ENCODE measurements at regions not wholly inside any gene's neighbourhood (a gene's known extent, or its start where the extent isn't known, plus 50 kb on each side); places are given as distances from the start of the nearest gene placed in this dataset.
"Not testable (repeated sequence)": the region's sequence is repeated elsewhere in the genome, so short reads cannot be mapped to it uniquely, and the experiment has no call there.

- no peak overlapping the region for H3K27ac ChIP-seq (ENCODE audit: low read depth)
- H3K36me3 Mint-ChIP-seq (ENCODE audit: low read depth), result peaks cover 10% of the 10 kb centered on the region
- no peaks in the 10 kb centered on the region for H3F3A ChIP-seq (replicated peaks; ENCODE audit: low read depth)
- no peak overlapping the region for H3K4me2 ChIP-seq
- H3K36me3 ChIP-seq (ENCODE audit: insufficient read depth), result no peaks in the 10 kb centered on the region
- peaks cover 5% of the 10 kb centered on the region for H3K27me3 Mint-ChIP-seq (ENCODE audit: insufficient read depth, low read depth, poor library complexity)
- H3K79me2 ChIP-seq (replicated peaks; ENCODE audit: insufficient read depth), result no peaks in the 10 kb centered on the region
- H3K27me3 ChIP-seq (ENCODE audit: insufficient read depth), result no peaks in the 10 kb centered on the region
- peaks cover 16% of the 10 kb centered on the region; the same call in 2 of the 3 replicates for H3K9me3 Mint-ChIP-seq
- TF ChIP-seq JUNB (IDR thresholded peaks at IDR 0.05; ENCODE audit: unreplicated experiment), result no peak
- no peak for TF ChIP-seq CTCF (conservative IDR thresholded peaks at IDR 0.05; ENCODE audit: low read depth in 2 of 2)
- TF ChIP-seq ETS1 (IDR thresholded peaks at IDR 0.05), result no peak
- DNase-seq (ENCODE audit: low spot score), result no peak
- H3K9me2 ChIP-seq (ENCODE audit: insufficient read depth), result no peaks in the 10 kb centered on the region; the same call in 1 of the 2 replicates
- H3K4me1 Mint-ChIP-seq, result peaks cover 18% of the 10 kb centered on the region
- no peak overlapping the region for H3K4me3 ChIP-seq
- H3K4me3 Mint-ChIP-seq, result no peak overlapping the region
- no peak overlapping the region for H3K27ac Mint-ChIP-seq
- no peak for ATAC-seq
- no peaks in the 10 kb centered on the region for H4K20me1 ChIP-seq (replicated peaks; ENCODE audit: insufficient read depth)
- no peaks in the 10 kb centered on the region; the same call in 1 of the 2 replicates for H3K4me1 ChIP-seq (ENCODE audit: insufficient read depth)
- no peak overlapping the region for H2AFZ ChIP-seq
Observed at GRCh38 chr4:15171725-15172124, 169.4 kb downstream of the CPEB2 start.

GRCh38 chr4:15173251-15173650 lies 171.0 kb downstream of the CPEB2 start:
- no peak overlapping the region for H3K4me3 Mint-ChIP-seq
- H3K4me1 ChIP-seq (ENCODE audit: insufficient read depth), result no peaks in the 10 kb centered on the region; the same call in 1 of the 2 replicates
- no peak for DNase-seq (ENCODE audit: low spot score)
- H3K36me3 ChIP-seq (ENCODE audit: insufficient read depth), result no peaks in the 10 kb centered on the region
- no peaks in the 10 kb centered on the region for H3K27me3 ChIP-seq (ENCODE audit: insufficient read depth)
- no peak overlapping the region for H3K27ac Mint-ChIP-seq
- no peak overlapping the region for H3K4me3 ChIP-seq
- peaks cover 5% of the 10 kb centered on the region for H3K27me3 Mint-ChIP-seq (ENCODE audit: insufficient read depth, low read depth, poor library complexity)
- no peaks in the 10 kb centered on the region for H3K79me2 ChIP-seq (replicated peaks; ENCODE audit: insufficient read depth)
- no peaks in the 10 kb centered on the region for H4K20me1 ChIP-seq (replicated peaks; ENCODE audit: insufficient read depth)
- no peak for TF ChIP-seq EZH2 (IDR thresholded peaks at IDR 0.05; ENCODE audit: low read depth, unreplicated experiment)
- TF ChIP-seq ZNF114 (CRISPR knock-in tag; IDR thresholded peaks at IDR 0.05), result no peak
- TF ChIP-seq EZH2phosphoT487 (IDR thresholded peaks at IDR 0.05; ENCODE audit: unreplicated experiment), result no peak
- H3K9me3 Mint-ChIP-seq, result peaks cover 16% of the 10 kb centered on the region; the same call in 2 of the 3 replicates
- H3F3A ChIP-seq (replicated peaks; ENCODE audit: low read depth), result no peaks in the 10 kb centered on the region
- H3K27ac ChIP-seq (ENCODE audit: low read depth), result no peak overlapping the region
- H3K9me2 ChIP-seq (ENCODE audit: insufficient read depth), result no peaks in the 10 kb centered on the region; the same call in 1 of the 2 replicates
- H2AFZ ChIP-seq, result peak overlapping the region; percentile 5; the same call in 1 of the 2 replicates
- H3K4me2 ChIP-seq, result no peak overlapping the region
- peaks cover 10% of the 10 kb centered on the region for H3K36me3 Mint-ChIP-seq (ENCODE audit: low read depth)
- no peak for ATAC-seq
- H3K4me1 Mint-ChIP-seq, result peaks cover 18% of the 10 kb centered on the region

- not testable (repeated sequence) for H3K9me2 ChIP-seq (ENCODE audit: insufficient read depth)
- peak overlapping the region; percentile 29; the same call in 2 of the 3 replicates for H3K4me3 Mint-ChIP-seq
- peak overlapping the region; percentile 83 for H3K27ac Mint-ChIP-seq
Observed at GRCh38 chr4:15174168-15174567, 171.9 kb downstream of the CPEB2 start.

GRCh38 chr4:15179842-15180241 lies 177.6 kb downstream of the CPEB2 start:
- H3K27ac ChIP-seq (ENCODE audit: low read depth); H3F3A ChIP-seq (replicated peaks; ENCODE audit: low read depth); H3K27me3 Mint-ChIP-seq (ENCODE audit: insufficient read depth, low read depth, poor library complexity); H3K27me3 ChIP-seq (ENCODE audit: insufficient read depth); H3K4me2 ChIP-seq; H3K4me1 Mint-ChIP-seq; H3K4me3 ChIP-seq; DNase-seq (ENCODE audit: low spot score); H3K9me3 Mint-ChIP-seq; H2AFZ ChIP-seq; H3K4me3 Mint-ChIP-seq; H3K27ac Mint-ChIP-seq; H3K79me2 ChIP-seq (replicated peaks; ENCODE audit: insufficient read depth); H4K20me1 ChIP-seq (replicated peaks; ENCODE audit: insufficient read depth); H3K4me1 ChIP-seq (ENCODE audit: insufficient read depth); H3K36me3 Mint-ChIP-seq (ENCODE audit: low read depth); H3K9me2 ChIP-seq (ENCODE audit: insufficient read depth); ATAC-seq; H3K36me3 ChIP-seq (ENCODE audit: insufficient read depth): not testable (repeated sequence)

More at GRCh38 chr4:15174168-15174567, 171.9 kb downstream of the CPEB2 start:
- not testable (repeated sequence) for H3K36me3 Mint-ChIP-seq (ENCODE audit: low read depth); H3K4me2 ChIP-seq; H3K4me1 ChIP-seq (ENCODE audit: insufficient read depth); H3K27me3 ChIP-seq (ENCODE audit: insufficient read depth); H3K27ac ChIP-seq (ENCODE audit: low read depth); H3K79me2 ChIP-seq (replicated peaks; ENCODE audit: insufficient read depth); ATAC-seq; DNase-seq (ENCODE audit: low spot score); H3F3A ChIP-seq (replicated peaks; ENCODE audit: low read depth); H3K27me3 Mint-ChIP-seq (ENCODE audit: insufficient read depth, low read depth, poor library complexity); H3K36me3 ChIP-seq (ENCODE audit: insufficient read depth); H4K20me1 ChIP-seq (replicated peaks; ENCODE audit: insufficient read depth)
- Histone ChIP-seq H3K4me3 (peak overlapping the region; percentile 42; the same call in 1 of the 2 replicates), H2AFZ (peak overlapping the region; percentile 5; the same call in 1 of the 2 replicates)
- H3K9me3 Mint-ChIP-seq, result peaks cover 16% of the 10 kb centered on the region; the same call in 2 of the 3 replicates
- H3K4me1 Mint-ChIP-seq, result peaks cover 18% of the 10 kb centered on the region
